SK-N-SH treated with all-trans-retinoic acid at 6 μM for 48 hours (cell line): ENCODE measurements at regions not wholly inside any gene's neighbourhood (a gene's known extent, or its start where the extent isn't known, plus 50 kb on each side); places are given as distances from the start of the nearest gene placed in this dataset.

Experiments
- ISL1 ChIP-seq: fragments of 250-450 bp; sonication (Bioruptor Pico); IDR thresholded peaks from 2 replicates; pipeline ENCODE4 v2.1.2; 2022; ENCODE audit warnings: mild to moderate bottlenecking, moderate library complexity
- RARB ChIP-seq: fragments of 250-450 bp; sonication (Bioruptor Pico); IDR thresholded peaks from 2 replicates; pipeline ENCODE4 v1.8.0; 2021; ENCODE audit warnings: mild to moderate bottlenecking, moderate library complexity
- TCF4 ChIP-seq: fragments of 250-450 bp; sonication (Bioruptor Pico); IDR thresholded peaks from 2 replicates; pipeline ENCODE4 v1.8.0; 2021; ENCODE audit warnings: mild to moderate bottlenecking, moderate library complexity, borderline replicate concordance
- TF ChIP-seq, protein P1 (sequence below): fragments of 250-450 bp; sonication (Bioruptor Pico); IDR thresholded peaks from 2 replicates; pipeline ENCODE4 v1.8.0; 2020; ENCODE audit warnings: mild to moderate bottlenecking, moderate library complexity, borderline replicate concordance
- TF ChIP-seq, protein P2 (sequence below): fragments of 250-450 bp; sonication (Bioruptor Pico); IDR thresholded peaks from 2 replicates; pipeline ENCODE4 v1.5.0; 2020; ENCODE audit warnings: mild to moderate bottlenecking, moderate library complexity

DNA sequence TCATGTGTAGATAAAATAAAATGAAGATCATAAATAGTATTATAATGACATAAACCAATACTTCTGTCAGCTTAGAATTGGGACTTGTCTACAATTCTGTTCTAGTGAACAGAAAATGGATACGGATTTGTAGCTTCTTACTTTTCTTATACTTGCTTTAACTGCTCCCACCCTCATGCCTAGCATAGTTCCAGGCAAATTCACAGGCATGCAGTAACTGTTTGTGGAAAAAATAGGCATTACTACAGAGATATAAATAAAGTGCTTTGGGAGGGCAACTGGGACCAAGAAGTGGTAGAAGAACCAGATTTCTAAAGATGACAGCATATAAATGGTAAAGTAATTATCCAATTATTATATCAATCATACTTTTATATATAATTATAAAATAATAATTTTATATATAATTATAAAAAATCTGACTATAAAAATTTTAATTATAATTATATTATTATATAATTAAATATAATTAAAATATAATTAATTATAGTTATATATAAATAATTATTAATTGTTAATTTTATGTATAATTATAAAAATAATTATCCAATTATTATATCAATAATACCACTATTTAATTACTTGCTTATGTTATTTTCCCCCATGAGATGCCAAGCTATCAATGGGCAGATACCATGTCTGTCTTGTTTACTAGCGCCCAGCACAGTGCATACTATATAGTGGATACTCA lies 144.1 kb downstream of the NOC3L start:
- TF ChIP-seq ISL1 (CRISPR knock-in tag) (no peak), RARB (CRISPR knock-in tag) (no peak), TCF4 (no peak)
- TF ChIP-seq, protein P1, sequence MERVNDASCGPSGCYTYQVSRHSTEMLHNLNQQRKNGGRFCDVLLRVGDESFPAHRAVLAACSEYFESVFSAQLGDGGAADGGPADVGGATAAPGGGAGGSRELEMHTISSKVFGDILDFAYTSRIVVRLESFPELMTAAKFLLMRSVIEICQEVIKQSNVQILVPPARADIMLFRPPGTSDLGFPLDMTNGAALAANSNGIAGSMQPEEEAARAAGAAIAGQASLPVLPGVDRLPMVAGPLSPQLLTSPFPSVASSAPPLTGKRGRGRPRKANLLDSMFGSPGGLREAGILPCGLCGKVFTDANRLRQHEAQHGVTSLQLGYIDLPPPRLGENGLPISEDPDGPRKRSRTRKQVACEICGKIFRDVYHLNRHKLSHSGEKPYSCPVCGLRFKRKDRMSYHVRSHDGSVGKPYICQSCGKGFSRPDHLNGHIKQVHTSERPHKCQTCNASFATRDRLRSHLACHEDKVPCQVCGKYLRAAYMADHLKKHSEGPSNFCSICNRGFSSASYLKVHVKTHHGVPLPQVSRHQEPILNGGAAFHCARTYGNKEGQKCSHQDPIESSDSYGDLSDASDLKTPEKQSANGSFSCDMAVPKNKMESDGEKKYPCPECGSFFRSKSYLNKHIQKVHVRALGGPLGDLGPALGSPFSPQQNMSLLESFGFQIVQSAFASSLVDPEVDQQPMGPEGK (CRISPR knock-in tag), result no peak
- TF ChIP-seq, protein P2, sequence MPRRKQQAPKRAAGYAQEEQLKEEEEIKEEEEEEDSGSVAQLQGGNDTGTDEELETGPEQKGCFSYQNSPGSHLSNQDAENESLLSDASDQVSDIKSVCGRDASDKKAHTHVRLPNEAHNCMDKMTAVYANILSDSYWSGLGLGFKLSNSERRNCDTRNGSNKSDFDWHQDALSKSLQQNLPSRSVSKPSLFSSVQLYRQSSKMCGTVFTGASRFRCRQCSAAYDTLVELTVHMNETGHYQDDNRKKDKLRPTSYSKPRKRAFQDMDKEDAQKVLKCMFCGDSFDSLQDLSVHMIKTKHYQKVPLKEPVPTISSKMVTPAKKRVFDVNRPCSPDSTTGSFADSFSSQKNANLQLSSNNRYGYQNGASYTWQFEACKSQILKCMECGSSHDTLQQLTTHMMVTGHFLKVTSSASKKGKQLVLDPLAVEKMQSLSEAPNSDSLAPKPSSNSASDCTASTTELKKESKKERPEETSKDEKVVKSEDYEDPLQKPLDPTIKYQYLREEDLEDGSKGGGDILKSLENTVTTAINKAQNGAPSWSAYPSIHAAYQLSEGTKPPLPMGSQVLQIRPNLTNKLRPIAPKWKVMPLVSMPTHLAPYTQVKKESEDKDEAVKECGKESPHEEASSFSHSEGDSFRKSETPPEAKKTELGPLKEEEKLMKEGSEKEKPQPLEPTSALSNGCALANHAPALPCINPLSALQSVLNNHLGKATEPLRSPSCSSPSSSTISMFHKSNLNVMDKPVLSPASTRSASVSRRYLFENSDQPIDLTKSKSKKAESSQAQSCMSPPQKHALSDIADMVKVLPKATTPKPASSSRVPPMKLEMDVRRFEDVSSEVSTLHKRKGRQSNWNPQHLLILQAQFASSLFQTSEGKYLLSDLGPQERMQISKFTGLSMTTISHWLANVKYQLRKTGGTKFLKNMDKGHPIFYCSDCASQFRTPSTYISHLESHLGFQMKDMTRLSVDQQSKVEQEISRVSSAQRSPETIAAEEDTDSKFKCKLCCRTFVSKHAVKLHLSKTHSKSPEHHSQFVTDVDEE, result no peak
